ENCODE measurements at regions not wholly inside any gene's neighbourhood (a gene's known extent, or its start where the extent isn't known, plus 50 kb on each side); places are given as distances from the start of the nearest gene placed in this dataset.

GRCh38 chr5:91532281-91532680 lies 149.2 kb upstream of the ARRDC3 start:
- TF ChIP-seq EZH2 (IDR thresholded peaks at IDR 0.05; ENCODE audit: borderline replicate concordance, low read depth, low read length, severe bottlenecking) (no peak), POLR2A (IDR thresholded peaks at IDR 0.05; ENCODE audit: low read depth, low read length) (no peak), POLR2AphosphoS5 (IDR thresholded peaks at IDR 0.05; ENCODE audit: insufficient read depth, low read depth, low read length) (no peak), GATA2 (IDR thresholded peaks at IDR 0.05; ENCODE audit: insufficient read depth, insufficient read length, low read depth, low read length) (no peak), MYC (IDR thresholded peaks at IDR 0.05; ENCODE audit: low read depth, low read length) (no peak), FOS (IDR thresholded peaks at IDR 0.05; ENCODE audit: borderline replicate concordance, insufficient read depth, low read length) (no peak), JUN (IDR thresholded peaks at IDR 0.05; ENCODE audit: borderline replicate concordance, insufficient read depth, insufficient read length, low read depth) (no peak)
- TF ChIP-seq, protein P1, sequence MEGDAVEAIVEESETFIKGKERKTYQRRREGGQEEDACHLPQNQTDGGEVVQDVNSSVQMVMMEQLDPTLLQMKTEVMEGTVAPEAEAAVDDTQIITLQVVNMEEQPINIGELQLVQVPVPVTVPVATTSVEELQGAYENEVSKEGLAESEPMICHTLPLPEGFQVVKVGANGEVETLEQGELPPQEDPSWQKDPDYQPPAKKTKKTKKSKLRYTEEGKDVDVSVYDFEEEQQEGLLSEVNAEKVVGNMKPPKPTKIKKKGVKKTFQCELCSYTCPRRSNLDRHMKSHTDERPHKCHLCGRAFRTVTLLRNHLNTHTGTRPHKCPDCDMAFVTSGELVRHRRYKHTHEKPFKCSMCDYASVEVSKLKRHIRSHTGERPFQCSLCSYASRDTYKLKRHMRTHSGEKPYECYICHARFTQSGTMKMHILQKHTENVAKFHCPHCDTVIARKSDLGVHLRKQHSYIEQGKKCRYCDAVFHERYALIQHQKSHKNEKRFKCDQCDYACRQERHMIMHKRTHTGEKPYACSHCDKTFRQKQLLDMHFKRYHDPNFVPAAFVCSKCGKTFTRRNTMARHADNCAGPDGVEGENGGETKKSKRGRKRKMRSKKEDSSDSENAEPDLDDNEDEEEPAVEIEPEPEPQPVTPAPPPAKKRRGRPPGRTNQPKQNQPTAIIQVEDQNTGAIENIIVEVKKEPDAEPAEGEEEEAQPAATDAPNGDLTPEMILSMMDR (IDR thresholded peaks at IDR 0.05; ENCODE audit: extremely low read depth in 1 of 2, insufficient read depth in 1 of 2, low read depth in 1 of 2, low read length in 2 of 2) = no peak
- TF ChIP-seq, protein P2, sequence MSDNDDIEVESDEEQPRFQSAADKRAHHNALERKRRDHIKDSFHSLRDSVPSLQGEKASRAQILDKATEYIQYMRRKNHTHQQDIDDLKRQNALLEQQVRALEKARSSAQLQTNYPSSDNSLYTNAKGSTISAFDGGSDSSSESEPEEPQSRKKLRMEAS (IDR thresholded peaks at IDR 0.05; ENCODE audit: insufficient read depth, insufficient read length) = no peak

All from endothelial cell of umbilical vein (primary cell).